Transverse colon (tissue), 4 donors: ENCODE measurements at regions not wholly inside any gene's neighbourhood (a gene's known extent, or its start where the extent isn't known, plus 50 kb on each side); places are given as distances from the start of the nearest gene placed in this dataset.

ENCODE experiments used
- DNase-seq: peaks from one replicate; pipeline ENCODE4 v3.0.0-alpha.2; 2019
- H3K27ac ChIP-seq, 4 donors: fragments of 200-600 bp; sonication (generic); 2 replicates each; pipeline ENCODE4 v1.5.1; 2016 to 2018; ENCODE audit warnings: inconsistent platforms in 4 of 4
- H3K27me3 ChIP-seq: fragments of 200-600 bp; sonication (generic); 2 replicates; pipeline ENCODE4 v1.5.1; 2017; ENCODE audit warnings: inconsistent platforms
- H3K36me3 ChIP-seq, 4 donors: fragments of 200-600 bp; sonication (generic); 2 replicates each; pipeline ENCODE4 v1.5.1; 2017 to 2019; ENCODE audit warnings: inconsistent platforms in 4 of 4
- H3K4me1 ChIP-seq, 4 donors: fragments of 200-600 bp; sonication (generic); 2 replicates each; pipeline ENCODE4 v1.5.1; 2017 to 2020; ENCODE audit warnings: inconsistent platforms in 4 of 4
- H3K4me3 ChIP-seq, 4 donors: fragments of 200-600 bp; sonication (generic); 1 replicate in 1 of 4; 2 replicates in 3 of 4; pipeline versions ENCODE4 v1.5.1 to v1.6.1; 2017 to 2019; ENCODE audit warnings: inconsistent platforms in 4 of 4
- H3K9me3 ChIP-seq, 2 donors: fragments of 200-600 bp; sonication (generic); 2 replicates each; pipeline ENCODE4 v1.5.1; 2017 to 2019; ENCODE audit warnings: inconsistent platforms in 2 of 2
- EP300 ChIP-seq: sonication (generic); formaldehyde crosslinking; IDR thresholded peaks from one replicate; pipeline ENCODE4 v1.6.1; 2017; ENCODE audit warnings: antibody characterized with exemption, low read depth
- POLR2A ChIP-seq: fragments of 450-650 bp; IDR thresholded peaks from one replicate; pipeline ENCODE4 v1.6.1; 2016; ENCODE audit warnings: antibody characterized with exemption, mild to moderate bottlenecking, moderate library complexity
- POLR2AphosphoS5 ChIP-seq, 3 donors: sonication (generic); formaldehyde crosslinking; IDR thresholded peaks; one replicate each; pipeline ENCODE4 v1.6.1; 2016; ENCODE audit warnings: antibody characterized with exemption in 3 of 3
- WGBS, 2 donors: methylation state at CpG; one replicate each; pipeline ENCODE4 v1.1.5; 2018; ENCODE audit warnings: low coverage in 1 of 2; 5-methylcytosine and 5-hydroxymethylcytosine counted together
- in situ Hi-C, 4 donors: fragments of 200-750 bp; cut with MboI; loops; one replicate each; pipeline versions ENCODE4 v1.15.0 to v1.15.1; 2017; ENCODE audit warnings: low sequenced_read_pairs in 3 of 4, low pct_ligation_motif_present in 1 of 4, low pct_unique_long_range_greater_than_20kb in 1 of 4
- intact Hi-C: fragments of 100-400 bp; cut with DNase I; formaldehyde crosslinking; loops from one replicate; pipeline ENCODE4 v1.15.1; 2023; ENCODE audit warnings: low total_unique reads
- TF ChIP-seq, protein P1 (sequence below), 5 experiments: fragments of 200-600 bp in 3 of 5; fragments of 450-650 bp in 2 of 5; sonication (generic) in 3 of 5; IDR thresholded peaks; 1 replicate in 2 of 5; 2 replicates in 3 of 5; pipeline ENCODE4 v1.5.1; 2016 to 2017; ENCODE audit warnings: antibody characterized with exemption in 5 of 5, inconsistent platforms in 3 of 5, mild to moderate bottlenecking in 2 of 5, moderate library complexity in 1 of 5

DNA sequence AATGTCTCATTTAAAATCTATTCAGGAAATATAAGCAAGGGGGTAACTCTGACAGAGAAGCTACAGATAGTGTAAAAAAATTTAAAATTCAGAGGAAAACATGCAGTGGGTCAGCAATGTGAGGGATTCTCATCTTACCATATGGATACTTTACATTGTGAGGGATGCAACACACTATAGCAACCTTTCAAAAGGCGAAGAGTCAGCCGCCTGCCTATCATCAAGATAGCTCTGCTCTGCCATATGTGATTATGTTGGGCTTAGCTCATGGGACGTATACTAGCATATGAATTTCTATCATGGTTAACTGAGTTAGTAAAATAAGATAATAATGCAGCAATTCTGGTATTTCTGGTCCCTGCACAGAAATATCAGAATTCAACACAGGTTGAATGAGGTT is 130.9 kb downstream of the MAP3K7 start:
- no peak overlapping the region for H3K4me3 ChIP-seq
- intact Hi-C loops (no loop called here), in situ Hi-C loops (no loop called here)
- DNase-seq = no peak
- no peak overlapping the region for H3K27ac ChIP-seq
- H3K4me1 ChIP-seq = no peaks in the 10 kb centered on the region
- no peaks in the 10 kb centered on the region for H3K9me3 ChIP-seq
- peaks cover 3% of the 10 kb centered on the region for H3K27me3 ChIP-seq
- H3K36me3 ChIP-seq = no peaks in the 10 kb centered on the region
- TF ChIP-seq POLR2AphosphoS5 (IDR thresholded peaks at IDR 0.05) (no peak), EP300 (no peak), POLR2A (no peak)
- TF ChIP-seq, protein P1, sequence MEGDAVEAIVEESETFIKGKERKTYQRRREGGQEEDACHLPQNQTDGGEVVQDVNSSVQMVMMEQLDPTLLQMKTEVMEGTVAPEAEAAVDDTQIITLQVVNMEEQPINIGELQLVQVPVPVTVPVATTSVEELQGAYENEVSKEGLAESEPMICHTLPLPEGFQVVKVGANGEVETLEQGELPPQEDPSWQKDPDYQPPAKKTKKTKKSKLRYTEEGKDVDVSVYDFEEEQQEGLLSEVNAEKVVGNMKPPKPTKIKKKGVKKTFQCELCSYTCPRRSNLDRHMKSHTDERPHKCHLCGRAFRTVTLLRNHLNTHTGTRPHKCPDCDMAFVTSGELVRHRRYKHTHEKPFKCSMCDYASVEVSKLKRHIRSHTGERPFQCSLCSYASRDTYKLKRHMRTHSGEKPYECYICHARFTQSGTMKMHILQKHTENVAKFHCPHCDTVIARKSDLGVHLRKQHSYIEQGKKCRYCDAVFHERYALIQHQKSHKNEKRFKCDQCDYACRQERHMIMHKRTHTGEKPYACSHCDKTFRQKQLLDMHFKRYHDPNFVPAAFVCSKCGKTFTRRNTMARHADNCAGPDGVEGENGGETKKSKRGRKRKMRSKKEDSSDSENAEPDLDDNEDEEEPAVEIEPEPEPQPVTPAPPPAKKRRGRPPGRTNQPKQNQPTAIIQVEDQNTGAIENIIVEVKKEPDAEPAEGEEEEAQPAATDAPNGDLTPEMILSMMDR (IDR thresholded peaks at IDR 0.05) = no peak
- 84 to 86% methylated on average over 3 of the region's 3 CpGs for WGBS, 2 donors

GRCh38 chr6:90454836-90455427 is 131.9 kb downstream of the MAP3K7 start:
- Histone ChIP-seq H3K4me1 (no peaks in the 10 kb centered on the region), H3K27me3 (peaks cover 3% of the 10 kb centered on the region), H3K9me3 (no peaks in the 10 kb centered on the region), H3K27ac (no peak overlapping the region), H3K36me3 (no peaks in the 10 kb centered on the region), H3K4me3 (no peak overlapping the region)
- 78 to 92% methylated on average over 2 to 7 of the region's 7 CpGs for WGBS, 2 donors
- intact Hi-C loops = no loop called here
- no peak for DNase-seq
- TF ChIP-seq POLR2AphosphoS5 (IDR thresholded peaks at IDR 0.05) (no peak), EP300 (no peak)
- in situ Hi-C loops = no loop called here

- Histone ChIP-seq H3K9me3 (no peaks in the 10 kb centered on the region), H3K4me3 (no peak overlapping the region), H3K4me1 (no peaks in the 10 kb centered on the region), H3K36me3 (no peaks in the 10 kb centered on the region), H3K27ac (no peak overlapping the region), H3K27me3 (no peaks in the 10 kb centered on the region)
- no peak for TF ChIP-seq POLR2AphosphoS5 (IDR thresholded peaks at IDR 0.05)
- no peak for TF ChIP-seq POLR2A
- no peak for TF ChIP-seq EP300
- TF ChIP-seq, protein P1 (IDR thresholded peaks at IDR 0.05) = no peak
- no peak for DNase-seq
- WGBS, 2 donors = 43 to 51% methylated on average over 4 of the region's 4 CpGs
- in situ Hi-C loops (no loop called here), intact Hi-C loops (no loop called here)
Measured at GRCh38 chr6:90450268-90450953, 136.5 kb downstream of the MAP3K7 start.

DNA sequence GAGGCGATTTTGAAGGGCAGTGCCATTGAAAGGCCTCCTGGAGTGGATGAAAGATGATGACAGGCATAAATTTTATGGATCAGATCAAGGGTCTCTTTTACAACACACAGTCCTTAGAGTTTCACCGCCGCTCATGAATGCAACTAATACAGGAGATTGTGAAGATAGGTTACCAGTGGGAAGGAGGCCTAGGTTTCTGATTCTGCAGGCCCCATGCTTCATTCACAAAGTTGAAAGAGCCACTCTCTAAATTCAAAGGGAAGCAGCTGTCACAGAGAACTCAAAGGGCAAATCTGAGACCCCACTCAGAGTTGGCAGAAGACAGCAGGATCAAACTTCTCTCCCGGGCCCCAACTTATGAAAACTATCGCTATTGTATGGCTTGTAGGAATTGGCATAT is 137.6 kb downstream of the MAP3K7 start:
- intact Hi-C loops (no loop called here), in situ Hi-C loops (no loop called here)
- H3K27ac ChIP-seq = no peak overlapping the region
- no peak for DNase-seq
- TF ChIP-seq EP300 (no peak), POLR2A (no peak), POLR2AphosphoS5 (IDR thresholded peaks at IDR 0.05) (no peak)
- TF ChIP-seq, protein P1 (IDR thresholded peaks at IDR 0.05) = no peak
- no peak overlapping the region for H3K4me3 ChIP-seq
- WGBS, 2 donors = 80 to 86% methylated on average over 3 to 5 of the region's 5 CpGs
- H3K4me1 ChIP-seq = no peaks in the 10 kb centered on the region
- H3K36me3 ChIP-seq = no peaks in the 10 kb centered on the region
- no peaks in the 10 kb centered on the region for H3K27me3 ChIP-seq
- no peaks in the 10 kb centered on the region for H3K9me3 ChIP-seq
